ENCODE measurements at regions not wholly inside any gene's neighbourhood (a gene's known extent, or its start where the extent isn't known, plus 50 kb on each side); places are given as distances from the start of the nearest gene placed in this dataset.

GRCh38 chr12:40534828-40535227 lies 157.4 kb upstream of the CNTN1 start:
- H3K27ac Mint-ChIP-seq (ENCODE audit: unreplicated experiment), result no peak overlapping the region
- no peak overlapping the region for H3K4me3 Mint-ChIP-seq (ENCODE audit: unreplicated experiment)
- H3K4me1 Mint-ChIP-seq (ENCODE audit: low read depth, unreplicated experiment), result no peaks in the 10 kb centered on the region
- H3K9me3 Mint-ChIP-seq (ENCODE audit: unreplicated experiment), result no peaks in the 10 kb centered on the region
- no peaks in the 10 kb centered on the region for H3K36me3 Mint-ChIP-seq (ENCODE audit: unreplicated experiment)
- no peak for DNase-seq
- no peak for TF ChIP-seq CTCF (IDR thresholded peaks at IDR 0.05; ENCODE audit: partially characterized antibody, unreplicated experiment)
- no peaks in the 10 kb centered on the region for H3K27me3 Mint-ChIP-seq (ENCODE audit: unreplicated experiment)

- Mint-ChIP-seq H3K36me3 (ENCODE audit: unreplicated experiment) (peaks cover 11% of the 10 kb centered on the region), H3K4me3 (ENCODE audit: unreplicated experiment) (no peak overlapping the region), H3K27ac (ENCODE audit: unreplicated experiment) (no peak overlapping the region)
Observed at GRCh38 chr12:40551466-40551865, 140.8 kb upstream of the CNTN1 start.

GRCh38 chr12:40552868-40553267 lies 139.4 kb upstream of the CNTN1 start:
- Mint-ChIP-seq H3K4me1 (ENCODE audit: low read depth, unreplicated experiment) (no peaks in the 10 kb centered on the region), H3K4me3 (ENCODE audit: unreplicated experiment) (no peak overlapping the region), H3K36me3 (ENCODE audit: unreplicated experiment) (peaks cover 11% of the 10 kb centered on the region), H3K9me3 (ENCODE audit: unreplicated experiment) (no peaks in the 10 kb centered on the region), H3K27me3 (ENCODE audit: unreplicated experiment) (peaks cover 2% of the 10 kb centered on the region), H3K27ac (ENCODE audit: unreplicated experiment) (no peak overlapping the region)
- no peak for DNase-seq
- TF ChIP-seq CTCF (IDR thresholded peaks at IDR 0.05; ENCODE audit: partially characterized antibody, unreplicated experiment), result no peak

More at GRCh38 chr12:40551466-40551865, 140.8 kb upstream of the CNTN1 start:
- H3K9me3 Mint-ChIP-seq (ENCODE audit: unreplicated experiment), result no peaks in the 10 kb centered on the region
- no peaks in the 10 kb centered on the region for H3K4me1 Mint-ChIP-seq (ENCODE audit: low read depth, unreplicated experiment)
- H3K27me3 Mint-ChIP-seq (ENCODE audit: unreplicated experiment), result peaks cover 2% of the 10 kb centered on the region
- no peak for TF ChIP-seq CTCF (IDR thresholded peaks at IDR 0.05; ENCODE audit: partially characterized antibody, unreplicated experiment)
- DNase-seq, result no peak

- Mint-ChIP-seq H3K4me3 (ENCODE audit: unreplicated experiment) (no peak overlapping the region), H3K4me1 (ENCODE audit: low read depth, unreplicated experiment) (no peaks in the 10 kb centered on the region), H3K27me3 (ENCODE audit: unreplicated experiment) (peaks cover 2% of the 10 kb centered on the region), H3K36me3 (ENCODE audit: unreplicated experiment) (peaks cover 4% of the 10 kb centered on the region), H3K27ac (ENCODE audit: unreplicated experiment) (no peak overlapping the region), H3K9me3 (ENCODE audit: unreplicated experiment) (no peaks in the 10 kb centered on the region)
- DNase-seq, result no peak
- TF ChIP-seq CTCF (IDR thresholded peaks at IDR 0.05; ENCODE audit: partially characterized antibody, unreplicated experiment), result no peak
Observed at GRCh38 chr12:40557980-40558379, 134.3 kb upstream of the CNTN1 start.

- H3K9me3 Mint-ChIP-seq (ENCODE audit: unreplicated experiment), result no peaks in the 10 kb centered on the region
- H3K36me3 Mint-ChIP-seq (ENCODE audit: unreplicated experiment), result no peaks in the 10 kb centered on the region
- no peak for DNase-seq
- no peak overlapping the region for H3K27ac Mint-ChIP-seq (ENCODE audit: unreplicated experiment)
- peaks cover 7% of the 10 kb centered on the region for H3K4me1 Mint-ChIP-seq (ENCODE audit: low read depth, unreplicated experiment)
- no peak for TF ChIP-seq CTCF (IDR thresholded peaks at IDR 0.05; ENCODE audit: partially characterized antibody, unreplicated experiment)
- H3K27me3 Mint-ChIP-seq (ENCODE audit: unreplicated experiment), result peaks cover 3% of the 10 kb centered on the region
- H3K4me3 Mint-ChIP-seq (ENCODE audit: unreplicated experiment), result no peak overlapping the region
Observed at GRCh38 chr12:40559865-40560264, 132.4 kb upstream of the CNTN1 start.

Data from glutamatergic neuron (in vitro differentiated cells).